Cardiac fibroblast (primary cell): ENCODE measurements at regions not wholly inside any gene's neighbourhood (a gene's known extent, or its start where the extent isn't known, plus 50 kb on each side); places are given as distances from the start of the nearest gene placed in this dataset.
"Not testable (repeated sequence)": the region's sequence is repeated elsewhere in the genome, so short reads cannot be mapped to it uniquely, and the experiment has no call there.

Source experiments
- DNase-seq, 2 donors: peaks; one replicate each; pipeline versions ENCODE4 v3.0.0 to v3.0.0-alpha.2; 2010; ENCODE audit warnings: low read depth in 2 of 2
- H3K4me3 ChIP-seq, 2 donors: replicated peaks in 1 of 2; 1 replicate in 1 of 2; 2 replicates in 1 of 2; pipeline ENCODE4 v1.5.1; 2011; ENCODE audit warnings: low read depth in 2 of 2, low read length in 2 of 2, mild to moderate bottlenecking in 2 of 2, moderate library complexity in 1 of 2
- TF ChIP-seq, protein P1 (sequence below): IDR thresholded peaks from one replicate; pipeline ENCODE4 v1.5.1; 2011; ENCODE audit warnings: low read depth, mild to moderate bottlenecking, low read length, inconsistent platforms

DNA sequence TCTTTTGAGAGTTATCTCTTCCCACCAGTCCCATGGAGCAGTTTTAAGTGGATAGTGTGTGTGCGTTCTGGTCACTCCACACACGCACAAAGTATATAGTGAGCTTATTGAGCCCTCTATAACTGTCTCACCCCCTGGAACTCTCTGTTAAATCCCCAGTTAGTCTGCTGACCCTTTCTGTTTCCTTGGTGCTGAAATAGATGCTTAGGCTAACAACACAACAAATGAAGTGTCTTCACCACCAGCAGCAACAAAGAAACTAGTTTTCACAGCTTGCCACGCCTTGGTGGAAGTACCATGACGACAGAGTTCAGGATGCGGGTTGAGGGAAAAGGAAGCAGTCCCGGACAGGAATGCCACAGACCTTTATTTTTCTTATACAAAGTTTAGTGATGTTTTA lies 203.5 kb upstream of the TMEFF2 start:
- no peak for DNase-seq
- TF ChIP-seq, protein P1, sequence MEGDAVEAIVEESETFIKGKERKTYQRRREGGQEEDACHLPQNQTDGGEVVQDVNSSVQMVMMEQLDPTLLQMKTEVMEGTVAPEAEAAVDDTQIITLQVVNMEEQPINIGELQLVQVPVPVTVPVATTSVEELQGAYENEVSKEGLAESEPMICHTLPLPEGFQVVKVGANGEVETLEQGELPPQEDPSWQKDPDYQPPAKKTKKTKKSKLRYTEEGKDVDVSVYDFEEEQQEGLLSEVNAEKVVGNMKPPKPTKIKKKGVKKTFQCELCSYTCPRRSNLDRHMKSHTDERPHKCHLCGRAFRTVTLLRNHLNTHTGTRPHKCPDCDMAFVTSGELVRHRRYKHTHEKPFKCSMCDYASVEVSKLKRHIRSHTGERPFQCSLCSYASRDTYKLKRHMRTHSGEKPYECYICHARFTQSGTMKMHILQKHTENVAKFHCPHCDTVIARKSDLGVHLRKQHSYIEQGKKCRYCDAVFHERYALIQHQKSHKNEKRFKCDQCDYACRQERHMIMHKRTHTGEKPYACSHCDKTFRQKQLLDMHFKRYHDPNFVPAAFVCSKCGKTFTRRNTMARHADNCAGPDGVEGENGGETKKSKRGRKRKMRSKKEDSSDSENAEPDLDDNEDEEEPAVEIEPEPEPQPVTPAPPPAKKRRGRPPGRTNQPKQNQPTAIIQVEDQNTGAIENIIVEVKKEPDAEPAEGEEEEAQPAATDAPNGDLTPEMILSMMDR, result no peak
- no peak overlapping the region for H3K4me3 ChIP-seq

DNA sequence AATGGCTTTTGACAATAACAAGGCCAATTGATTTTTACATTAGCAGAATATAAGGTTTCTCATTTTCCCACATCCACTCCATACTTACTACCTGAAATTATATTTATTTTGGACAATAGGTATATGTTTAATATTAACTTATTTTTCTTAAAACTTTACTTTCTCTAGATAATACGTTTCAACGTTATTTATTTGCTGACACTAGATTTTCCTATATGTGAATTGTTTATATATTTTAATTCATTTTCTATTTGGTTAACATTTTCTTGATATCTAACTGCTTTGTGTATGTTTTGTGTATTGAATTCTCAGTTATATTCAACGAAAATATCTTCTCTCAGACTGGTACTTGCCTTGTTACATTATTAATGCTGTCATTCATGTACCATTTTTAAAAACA lies 199.9 kb upstream of the TMEFF2 start:
- H3K4me3 ChIP-seq, result no peak overlapping the region
- DNase-seq, result no peak
- TF ChIP-seq, protein P1, result no peak

DNA sequence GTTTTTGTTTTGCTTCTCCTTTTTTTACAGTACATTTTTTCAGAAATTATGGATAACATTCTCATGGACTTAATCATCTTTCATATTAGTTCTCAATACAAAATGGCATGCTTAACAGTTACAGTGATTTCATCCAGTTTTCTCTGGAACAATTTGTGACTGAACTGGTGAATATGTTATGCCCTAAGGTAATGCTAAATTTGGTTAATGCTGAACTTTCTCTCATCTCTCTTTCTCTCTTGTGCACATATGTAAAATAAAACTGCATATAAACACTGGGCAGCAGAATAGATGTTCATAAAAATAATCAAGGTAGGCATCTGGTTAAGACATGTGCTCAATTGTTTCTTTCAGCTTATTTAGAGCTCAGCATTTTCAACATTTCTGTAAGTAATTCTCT lies 196.3 kb upstream of the TMEFF2 start:
- no peak for DNase-seq
- TF ChIP-seq, protein P1, result no peak

DNA sequence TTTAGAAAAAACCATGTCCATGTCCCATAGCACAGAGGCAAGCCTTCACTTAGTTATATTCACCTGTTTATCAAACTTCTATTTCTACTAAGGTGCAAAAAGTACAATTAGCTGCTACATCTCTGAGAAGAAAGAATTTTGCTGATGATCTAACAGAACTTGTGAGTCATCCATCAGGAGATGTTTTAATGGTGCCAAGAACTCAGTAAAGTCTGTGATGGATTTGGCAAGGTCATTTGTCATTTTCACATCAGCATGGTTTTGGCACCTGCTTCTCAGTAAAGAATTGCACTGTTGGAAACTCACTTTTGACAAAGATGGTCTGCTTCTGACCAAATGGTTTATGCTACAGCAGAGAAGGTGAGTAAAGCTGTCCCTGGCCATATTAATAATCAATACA lies 195.7 kb upstream of the TMEFF2 start:
- no peak overlapping the region for H3K4me3 ChIP-seq
- TF ChIP-seq, protein P1, result no peak
- no peak for DNase-seq

More for the DNA sequence above, 196.3 kb upstream of the TMEFF2 start:
- no peak overlapping the region for H3K4me3 ChIP-seq

DNA sequence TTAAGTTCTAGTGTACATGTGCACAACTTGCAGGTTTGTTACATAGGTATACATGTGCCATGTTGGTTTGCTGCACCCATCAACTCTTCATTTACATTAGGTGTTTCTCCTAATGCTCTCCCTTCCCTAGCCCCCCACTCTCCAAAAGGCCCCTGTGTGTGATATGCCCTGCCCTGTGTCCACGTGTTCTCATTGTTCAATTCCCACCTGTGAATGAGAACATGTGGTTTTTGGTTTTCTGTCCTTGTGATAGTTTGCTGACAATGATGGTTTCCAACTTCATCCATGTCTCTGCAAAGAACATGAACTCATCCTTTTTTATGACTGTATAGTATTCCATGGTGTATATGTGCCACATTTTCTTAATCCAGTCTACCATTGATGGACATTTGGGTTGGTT lies 189.5 kb upstream of the TMEFF2 start:
- H3K4me3 ChIP-seq, DNase-seq: not testable (repeated sequence)

DNA sequence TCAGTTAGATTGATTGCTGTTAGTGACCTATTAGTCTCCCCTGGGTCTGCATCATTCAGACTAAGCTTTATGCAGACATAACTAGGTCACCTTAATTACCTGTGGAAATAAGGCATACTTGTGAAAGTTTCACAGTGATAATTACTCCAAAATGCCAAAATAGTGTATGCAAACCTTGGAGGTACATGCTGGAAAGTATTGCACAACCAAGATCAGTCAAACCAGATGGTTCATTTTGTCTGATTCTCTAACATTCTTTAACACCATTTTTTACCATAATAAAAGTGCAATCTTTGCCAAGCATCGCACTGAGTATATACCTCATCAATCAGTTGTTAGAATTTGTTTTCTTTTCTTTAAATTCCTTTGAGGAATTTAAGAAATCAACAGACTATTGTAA lies 186.3 kb upstream of the TMEFF2 start:
- H3K4me3 ChIP-seq, result no peak overlapping the region
- TF ChIP-seq, protein P1, result no peak
- no peak for DNase-seq

DNA sequence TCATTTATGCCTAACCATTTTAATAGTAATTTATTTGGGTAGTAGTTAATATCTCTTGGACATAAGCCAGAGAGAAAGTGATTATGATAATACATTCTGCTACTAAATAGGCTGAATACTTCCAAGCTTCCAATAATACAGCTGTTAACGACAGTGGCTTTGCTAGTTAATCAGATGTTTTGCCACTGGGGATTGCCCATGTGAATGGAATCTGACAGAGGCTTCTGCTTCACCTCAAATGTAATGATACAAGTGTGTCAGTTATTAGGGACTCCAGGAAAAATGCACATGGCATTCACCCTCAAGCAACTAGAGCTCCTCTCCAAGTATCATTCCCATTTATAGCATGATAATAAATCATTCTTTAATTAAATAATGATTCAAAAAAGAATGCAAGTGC lies 185.0 kb upstream of the TMEFF2 start:
- H3K4me3 ChIP-seq, result no peak overlapping the region
- TF ChIP-seq, protein P1, result no peak
- no peak for DNase-seq
